ENCODE measurements at regions not wholly inside any gene's neighbourhood (a gene's known extent, or its start where the extent isn't known, plus 50 kb on each side); places are given as distances from the start of the nearest gene placed in this dataset.

DNA sequence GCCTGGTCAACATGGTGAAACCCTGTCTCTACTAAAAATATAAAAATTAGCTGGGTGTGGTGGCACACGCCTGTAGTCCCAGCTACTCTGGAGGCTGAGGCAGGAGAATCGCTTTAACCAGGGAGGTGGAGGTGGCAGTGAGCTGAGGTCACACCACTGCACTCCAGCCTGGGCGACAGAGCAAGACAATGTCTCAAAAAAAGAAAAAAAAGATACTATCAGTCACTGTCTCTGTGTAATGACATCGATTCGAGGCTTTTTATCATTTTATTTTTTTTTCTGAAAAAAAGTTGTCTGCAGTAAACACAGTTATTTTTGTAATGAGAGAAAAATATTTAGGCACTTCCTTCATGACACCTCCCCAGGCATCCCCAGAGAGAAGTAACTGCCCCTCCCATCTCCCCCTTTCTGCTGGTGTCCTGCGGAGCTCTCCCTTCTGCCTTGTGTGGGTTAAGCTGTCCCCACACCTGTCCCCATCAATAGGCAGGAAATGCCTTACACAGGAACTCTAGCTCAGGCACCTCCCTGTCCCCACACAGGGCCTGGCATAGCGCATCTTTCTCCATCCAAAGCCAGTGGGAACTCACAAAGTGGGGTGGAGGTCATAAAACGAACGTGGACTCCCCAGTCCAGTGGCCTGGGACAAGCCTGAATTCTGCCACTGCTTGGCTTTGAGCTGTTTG, 132.0 kb downstream of the SYF2 start:
- DNase-seq, result no peak

DNA sequence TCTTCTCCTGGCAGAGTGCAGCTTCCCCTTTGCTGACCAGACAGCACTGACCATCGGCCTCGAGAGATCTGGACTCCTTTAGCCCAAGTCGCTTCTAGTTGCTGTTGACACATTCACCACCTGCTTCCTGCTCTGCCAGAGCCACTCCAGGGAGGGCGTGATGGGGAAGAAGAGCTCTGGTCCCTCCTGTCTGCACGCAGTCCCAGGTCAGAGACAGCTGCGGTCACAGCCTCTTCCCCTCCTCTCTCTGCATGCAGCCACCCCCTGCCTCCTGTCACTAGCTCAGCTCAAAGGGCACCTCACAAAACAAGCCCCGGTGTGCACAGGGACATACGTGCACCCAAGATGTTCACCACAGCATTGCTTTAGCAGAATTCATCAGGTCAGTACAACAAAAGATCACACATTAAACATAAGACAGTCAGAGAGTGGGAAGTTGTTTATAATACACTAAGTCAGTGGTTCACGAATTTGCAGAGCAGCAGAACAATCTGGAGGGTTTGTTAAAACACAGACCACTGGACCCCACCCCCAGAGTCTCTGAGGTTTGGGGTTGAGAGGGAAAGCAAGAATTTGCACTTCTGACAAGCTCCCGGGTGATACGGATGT, 132.9 kb downstream of the SYF2 start:
- DNase-seq, result peak; percentile 40

DNA sequence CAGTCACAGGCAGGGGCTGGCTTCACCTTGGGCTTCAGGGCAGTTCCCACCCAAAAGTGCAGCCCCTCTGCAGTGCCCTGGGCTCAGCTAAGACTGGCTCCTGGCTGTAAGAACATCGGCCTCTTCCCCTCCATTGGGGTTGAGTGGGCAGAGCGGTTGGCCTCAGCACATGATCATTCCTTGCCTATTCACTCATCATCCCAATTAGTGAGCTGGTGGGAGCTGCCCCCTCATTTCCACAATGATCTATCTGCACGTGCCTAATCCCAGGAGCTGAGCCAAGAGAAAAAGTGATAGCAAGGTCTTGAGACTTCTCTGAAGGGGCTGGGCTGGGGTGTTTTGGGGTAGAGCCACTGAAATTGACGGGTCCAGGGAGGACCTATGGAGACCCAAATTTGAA, 133.6 kb downstream of the SYF2 start:
- no peak for DNase-seq

DNA sequence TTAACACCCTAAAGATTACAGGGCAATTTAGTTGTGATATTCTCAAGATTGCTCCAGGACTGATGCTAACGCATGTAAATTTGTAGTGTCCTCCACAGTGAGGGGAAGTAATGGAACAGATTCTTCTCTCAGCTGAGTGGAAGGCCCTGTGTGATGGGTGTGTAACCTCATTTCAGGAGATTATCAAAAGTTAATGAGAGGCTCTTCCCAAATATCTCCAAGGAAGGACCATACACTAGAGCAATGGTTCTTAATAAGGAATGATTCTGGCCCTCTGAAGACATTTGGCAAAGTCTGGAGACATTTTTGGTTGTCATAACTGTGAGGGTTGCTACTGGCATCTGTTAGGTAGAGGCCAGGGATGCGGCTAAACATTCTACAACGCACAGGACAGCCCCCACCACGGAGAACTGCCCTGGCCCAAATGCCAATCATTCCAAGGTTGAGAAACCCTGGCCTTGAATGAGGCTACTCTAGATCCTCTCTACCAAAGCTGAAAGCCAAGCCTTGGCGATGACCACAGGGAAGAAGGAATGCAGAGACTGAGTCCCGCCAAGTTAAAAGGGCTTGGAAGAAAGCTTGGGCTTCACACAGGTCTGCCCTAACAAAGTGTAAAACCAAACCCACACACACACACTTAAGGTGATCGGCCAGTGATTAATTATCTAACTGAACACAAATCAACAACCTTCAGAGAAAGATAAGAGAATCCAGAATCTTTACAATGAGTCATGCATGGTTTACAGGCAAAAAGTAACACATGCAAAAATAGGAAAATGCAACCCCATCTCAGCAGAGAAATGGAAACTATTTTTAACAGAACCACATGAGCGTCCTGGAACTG, 135.8 kb downstream of the SYF2 start:
- DNase-seq, result no peak

DNA sequence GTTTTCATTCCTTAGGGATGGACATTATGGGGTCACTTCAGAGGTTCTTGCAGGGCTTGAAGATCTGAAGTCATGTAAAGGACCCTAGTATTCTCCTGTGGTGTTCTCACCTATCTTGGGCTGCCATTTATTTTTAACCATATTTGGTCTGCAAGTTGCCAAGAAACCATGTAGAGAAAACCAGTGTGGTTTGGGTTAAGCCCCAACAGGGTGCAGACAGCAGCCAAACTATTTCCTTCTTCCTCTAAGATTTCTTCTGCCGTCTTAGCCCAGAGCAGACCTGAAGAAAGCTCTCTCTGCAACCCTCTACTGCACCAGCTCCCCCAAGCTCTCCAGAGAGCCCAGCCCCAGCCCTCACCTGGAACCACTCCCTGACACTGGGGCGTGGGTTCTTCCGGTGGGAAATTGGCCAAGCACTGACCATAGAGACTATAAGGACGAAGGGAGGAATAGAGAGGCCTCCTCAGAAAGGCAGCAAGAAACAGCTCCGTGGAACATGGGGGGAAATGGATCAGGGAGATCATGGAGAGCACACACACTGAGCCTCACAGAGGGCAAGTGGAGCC, 136.6 kb downstream of the SYF2 start:
- DNase-seq, result no peak

DNA sequence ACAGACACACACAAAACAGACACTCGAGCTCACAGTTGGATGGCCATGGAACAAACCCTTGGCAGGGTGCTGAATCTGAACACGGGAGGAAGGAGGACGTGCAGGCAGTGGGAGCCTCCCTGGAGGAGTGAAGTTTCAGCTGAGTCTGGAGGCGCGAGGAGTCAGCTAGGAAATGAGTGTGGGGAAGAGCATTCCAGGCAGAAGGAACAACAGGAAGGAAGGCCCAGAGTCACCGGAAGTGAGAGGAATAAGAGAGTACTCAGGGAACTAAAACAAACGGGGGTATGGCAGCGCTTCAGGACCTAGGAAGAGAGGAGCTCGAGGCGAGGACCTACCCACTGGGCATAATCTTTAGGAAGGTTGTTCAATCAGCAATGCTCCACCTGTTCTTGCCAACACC, 137.3 kb downstream of the SYF2 start:
- no peak for DNase-seq

DNA sequence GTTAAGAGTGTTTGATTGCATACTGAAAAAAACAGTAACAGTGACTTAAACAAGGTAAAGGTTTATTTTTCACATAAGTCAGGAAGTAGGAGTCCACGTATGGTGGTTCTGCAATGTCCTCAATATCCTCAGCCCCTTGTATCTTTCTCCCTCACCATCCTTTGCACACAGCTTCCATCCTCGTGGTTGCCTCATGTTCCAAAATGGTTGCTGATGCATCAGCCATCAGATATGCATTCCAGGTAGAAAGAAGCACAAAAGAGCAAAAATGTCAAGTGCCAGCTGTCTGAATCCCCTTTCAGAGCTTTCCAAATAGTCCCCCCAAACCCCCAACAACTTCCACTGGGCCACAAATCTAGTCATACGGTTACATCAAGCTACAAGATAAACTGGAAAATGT, 138.1 kb downstream of the SYF2 start:
- DNase-seq, result no peak

DNA sequence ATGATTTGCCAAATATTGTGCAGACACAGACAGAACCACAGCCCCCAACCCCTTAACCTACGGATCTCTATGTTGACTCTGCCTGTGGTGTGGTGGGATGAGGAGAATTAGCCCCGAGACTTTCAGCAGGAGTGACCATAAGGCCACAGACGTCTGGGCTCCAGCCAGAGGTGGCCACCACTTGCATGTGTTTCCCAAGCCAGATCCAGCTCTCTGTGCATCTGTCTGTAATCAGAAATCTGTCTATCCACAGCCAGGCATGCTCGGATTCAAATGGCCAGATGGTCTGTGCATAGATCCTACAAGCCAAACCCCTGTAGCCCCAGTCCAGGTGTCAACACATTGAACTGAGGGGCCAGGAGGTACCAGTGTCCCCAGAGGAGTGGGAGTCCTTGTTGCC, 140.6 kb downstream of the SYF2 start:
- no peak for DNase-seq

DNA sequence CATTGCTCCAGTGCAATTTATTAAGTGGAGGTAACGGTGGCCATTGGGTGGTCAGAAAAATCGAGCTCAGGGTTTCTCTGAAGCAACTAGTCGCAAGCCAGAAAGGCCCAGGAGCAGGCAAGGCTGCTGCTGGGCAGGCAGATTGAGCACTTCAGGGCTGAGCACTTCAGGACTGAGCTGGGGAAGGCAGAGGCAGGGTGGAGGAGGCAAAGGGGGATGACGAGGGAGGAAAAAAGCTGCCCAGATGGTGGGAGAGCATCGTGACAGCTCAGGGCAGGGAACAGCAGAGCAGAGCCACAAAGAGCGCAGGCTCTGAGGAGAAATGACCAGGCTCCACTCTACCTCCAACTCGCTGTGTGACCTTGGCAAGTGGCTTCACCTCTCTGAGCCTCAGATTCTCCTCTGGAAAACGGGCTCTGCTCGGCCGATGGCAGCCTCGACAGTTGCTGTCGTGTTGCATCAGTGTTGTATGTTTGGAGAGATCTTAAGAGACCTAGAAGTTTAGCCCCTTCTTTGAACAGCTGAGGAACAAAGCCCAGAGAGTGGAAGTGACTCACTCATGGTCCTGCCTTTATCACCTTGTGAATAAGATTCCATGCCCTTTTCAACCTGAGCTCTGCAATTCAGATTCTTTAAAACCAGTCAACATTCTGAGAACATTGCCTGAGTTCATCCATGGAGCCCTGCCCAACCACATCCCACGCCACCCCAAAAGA, 141.4 kb downstream of the SYF2 start:
- DNase-seq, result no peak

DNA sequence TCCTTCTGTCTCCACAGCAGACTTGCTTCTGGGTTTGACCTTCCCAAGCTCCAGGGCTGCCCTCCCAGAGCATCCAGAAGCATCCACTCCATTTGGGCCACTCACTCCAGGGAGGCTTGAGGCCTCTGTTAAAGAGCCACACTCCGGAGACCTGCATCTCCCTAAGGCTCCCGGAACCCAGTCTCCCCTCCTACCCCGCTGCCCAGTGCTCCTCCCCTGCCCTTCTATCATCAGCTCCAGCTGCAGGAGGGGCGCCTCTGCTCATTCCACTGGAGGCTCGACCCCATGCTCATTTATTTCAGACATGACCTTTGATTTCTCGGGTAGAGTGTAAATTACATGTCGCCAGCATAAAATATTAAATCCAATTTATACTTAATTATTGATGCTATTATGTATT, 142.5 kb downstream of the SYF2 start:
- no peak for DNase-seq

DNA sequence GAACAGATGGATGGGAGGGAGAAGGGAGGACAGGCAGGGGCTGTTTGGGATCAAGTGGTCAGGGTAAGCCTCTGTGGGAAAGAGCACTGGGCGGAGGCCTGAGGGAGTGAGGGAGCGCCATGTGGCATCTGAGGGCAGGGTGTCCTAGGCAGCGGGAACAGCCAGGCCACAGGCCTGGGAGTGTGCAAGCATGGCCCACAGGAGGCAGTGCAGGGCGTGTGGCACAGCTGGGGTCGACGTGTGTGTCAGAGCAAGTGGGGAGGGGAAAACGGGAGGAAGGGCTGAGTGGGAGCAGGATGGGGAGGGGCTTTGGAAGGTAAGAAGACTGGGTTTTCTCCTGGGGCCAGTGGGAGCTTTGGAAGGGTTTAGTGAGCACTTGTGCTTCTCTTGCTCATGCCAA, 143.4 kb downstream of the SYF2 start:
- no peak for DNase-seq

DNA sequence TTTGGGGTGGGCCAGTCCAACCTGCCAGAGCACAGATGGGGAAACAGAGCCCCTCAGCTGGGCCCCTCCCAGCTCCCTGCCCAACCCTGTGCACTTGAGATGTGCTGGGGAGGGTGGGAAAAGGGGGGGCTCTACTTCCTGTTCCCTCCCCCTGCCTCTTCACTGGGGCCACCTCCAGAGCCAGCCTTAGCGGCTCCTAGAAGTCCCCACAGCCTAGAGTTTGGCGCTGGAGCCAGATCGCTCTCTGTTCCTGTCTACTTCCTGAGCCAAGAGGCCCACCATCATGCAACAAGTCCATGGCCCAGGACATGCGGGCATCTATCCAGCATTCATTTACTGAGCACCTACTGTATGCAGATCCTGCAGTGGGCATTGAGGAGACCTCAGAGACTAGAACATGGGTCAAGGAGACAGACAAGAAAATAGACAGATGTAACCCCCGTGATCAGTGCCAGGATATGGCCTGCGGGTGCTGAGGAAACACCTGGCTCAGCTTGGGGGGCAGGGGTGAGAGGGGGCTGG, 144.1 kb downstream of the SYF2 start:
- DNase-seq, result no peak

DNA sequence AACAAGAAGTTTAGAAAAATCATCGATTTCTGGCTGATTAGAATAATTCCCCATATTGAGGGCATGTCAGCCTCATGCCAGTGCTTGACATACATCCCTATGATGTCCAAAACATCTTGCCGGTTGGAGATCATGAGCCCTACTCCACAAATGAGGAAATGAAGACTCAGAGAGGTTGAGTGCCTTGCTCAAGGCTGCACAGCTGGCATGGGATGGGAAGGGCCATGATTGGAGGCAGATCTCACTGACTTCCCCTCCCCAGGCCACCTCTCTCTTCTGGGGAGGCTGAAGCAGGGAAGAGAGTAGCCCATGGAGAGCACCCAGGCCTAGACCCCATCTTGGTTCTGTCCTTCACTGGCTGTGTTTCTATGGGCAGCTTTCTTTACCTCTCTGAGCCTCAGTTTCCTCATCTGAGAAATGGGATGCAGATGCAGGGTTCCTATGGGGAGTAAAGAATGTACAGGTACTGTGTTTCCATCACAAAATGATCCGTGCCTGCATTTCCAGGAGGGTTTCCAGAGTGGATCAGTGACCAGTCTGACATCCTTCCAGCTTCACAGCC, 145.7 kb downstream of the SYF2 start:
- DNase-seq, result no peak

DNA sequence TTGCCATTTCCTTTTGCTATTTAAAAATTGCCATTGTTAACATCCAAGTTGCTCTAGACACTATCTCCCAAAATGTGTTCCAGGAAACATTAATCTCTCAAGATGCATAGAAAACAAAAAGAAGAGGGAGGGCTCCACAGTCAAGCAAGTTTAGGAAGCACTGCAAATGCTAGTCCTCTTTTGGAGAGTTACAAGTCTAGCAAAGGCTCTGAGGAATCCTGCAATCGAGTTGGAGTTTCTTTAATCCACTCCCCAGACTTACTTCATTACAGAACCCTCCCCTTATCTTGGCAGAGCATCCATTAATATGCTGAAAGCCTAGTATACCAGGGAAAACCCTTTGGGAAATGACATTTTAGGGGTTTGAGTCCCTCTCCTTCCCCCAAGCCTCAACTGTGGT, 147.9 kb downstream of the SYF2 start:
- DNase-seq, result no peak

DNA sequence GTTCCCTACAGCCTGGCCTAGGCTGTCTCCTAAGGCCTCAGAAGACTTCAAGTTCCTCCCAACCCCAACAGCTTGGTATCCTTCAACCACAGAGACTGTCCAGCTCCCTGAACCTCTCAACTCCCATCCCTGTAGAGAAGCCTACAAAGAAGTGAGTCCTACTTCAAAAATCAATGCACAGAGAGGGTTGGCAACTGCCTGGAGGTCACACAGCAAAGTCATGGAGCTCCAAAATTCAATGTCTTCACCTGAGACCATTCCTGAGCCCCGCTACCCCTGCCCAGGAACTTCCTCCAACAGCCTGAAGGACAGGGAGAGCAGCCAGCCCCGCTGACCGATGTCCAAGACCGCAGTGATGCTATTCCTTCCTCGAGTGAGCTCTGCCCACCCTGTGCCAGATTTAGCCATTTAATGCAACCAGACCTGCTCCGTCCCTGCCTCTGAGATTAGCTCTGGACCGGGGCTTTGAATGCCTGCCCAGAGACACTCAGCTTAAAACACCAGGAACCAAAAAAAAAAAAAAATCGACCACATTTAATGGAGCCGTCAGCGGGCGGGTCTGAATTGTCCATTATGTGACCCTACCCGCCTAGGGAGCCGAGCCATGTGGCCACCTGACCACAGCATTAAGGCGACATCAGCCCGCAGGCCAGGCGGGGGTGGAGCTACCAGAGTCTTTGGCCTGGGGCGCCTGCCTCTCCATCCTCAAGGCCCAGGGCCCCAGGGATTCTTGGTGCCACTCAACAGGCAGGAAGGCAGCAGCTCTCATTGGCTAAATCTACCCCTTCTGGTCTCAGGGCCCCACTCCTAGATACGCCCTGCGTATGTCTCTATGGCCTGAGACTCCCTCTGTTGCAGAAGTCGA, 148.6 kb downstream of the SYF2 start:
- no peak for DNase-seq

DNA sequence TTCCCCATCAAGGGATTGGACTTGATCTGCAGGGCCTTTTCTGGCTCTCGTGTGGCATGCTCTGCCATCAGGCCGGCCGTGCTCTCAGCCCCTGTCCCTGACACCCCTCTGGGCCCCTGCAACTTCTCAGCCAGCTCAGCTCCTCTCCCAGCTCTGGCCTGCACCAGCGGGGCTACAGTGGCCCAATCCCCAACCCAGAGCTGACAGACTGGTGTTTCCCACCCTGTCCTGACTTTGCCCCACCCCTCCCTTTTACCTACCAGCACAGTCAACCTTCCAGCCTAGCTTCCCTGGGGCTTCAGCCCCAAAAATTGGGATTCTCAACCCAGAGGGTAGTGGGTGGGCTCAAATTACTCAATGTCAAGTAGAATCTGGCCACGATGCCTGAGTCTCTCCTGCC, 149.3 kb downstream of the SYF2 start:
- no peak for DNase-seq

DNA sequence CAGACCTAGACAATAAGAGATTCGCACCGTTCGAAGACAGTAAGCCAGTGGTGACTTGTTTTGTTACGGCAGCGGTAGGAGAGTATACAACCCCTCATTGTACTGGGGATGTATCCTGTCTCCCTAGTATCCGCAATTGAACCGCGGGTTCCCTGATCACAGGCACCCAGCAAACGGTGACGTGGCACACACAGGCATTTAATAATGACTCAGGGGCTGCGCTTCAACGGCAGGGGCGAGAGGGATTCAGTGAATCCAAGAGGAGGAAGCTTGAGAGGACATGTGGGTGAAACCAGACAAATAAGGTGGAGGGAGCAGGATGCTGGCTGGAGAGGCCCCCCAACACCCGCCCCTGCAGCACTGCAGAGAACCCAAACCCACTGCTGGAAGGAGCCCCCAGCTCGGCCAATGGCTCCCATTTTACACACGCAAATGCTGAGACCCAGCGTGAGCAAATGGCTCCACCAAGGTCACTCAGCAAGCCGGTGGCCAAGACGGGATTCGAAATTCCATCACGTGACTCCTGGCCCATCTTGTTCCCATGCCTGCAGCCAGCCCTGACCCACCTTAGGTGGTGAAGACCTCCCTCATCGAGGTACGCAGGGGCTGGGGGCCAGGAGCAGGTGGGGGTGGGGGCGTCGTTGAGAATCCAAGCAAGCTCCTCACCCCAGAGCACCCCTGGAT, 149.9 kb downstream of the SYF2 start:
- DNase-seq, result no peak

DNA sequence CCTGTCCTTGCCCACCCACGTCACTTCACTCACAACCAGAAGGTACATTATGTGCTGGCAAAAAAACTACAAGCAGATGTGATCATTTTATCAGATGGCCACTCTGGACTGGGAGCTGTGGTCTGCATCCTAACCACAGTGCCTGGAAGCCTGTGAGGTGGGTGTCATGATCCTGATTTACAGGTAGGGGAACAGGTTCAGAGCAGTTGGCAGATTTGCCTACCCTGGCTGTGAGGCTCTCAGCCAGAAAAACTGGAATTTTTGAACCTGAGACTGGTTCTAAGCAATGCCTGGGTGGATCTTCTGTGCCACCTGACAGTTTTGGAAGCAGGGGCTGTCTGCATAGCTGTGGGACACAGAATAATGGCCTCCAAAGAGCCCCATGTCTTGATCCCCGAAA, 150.8 kb downstream of the SYF2 start:
- no peak for DNase-seq

DNA sequence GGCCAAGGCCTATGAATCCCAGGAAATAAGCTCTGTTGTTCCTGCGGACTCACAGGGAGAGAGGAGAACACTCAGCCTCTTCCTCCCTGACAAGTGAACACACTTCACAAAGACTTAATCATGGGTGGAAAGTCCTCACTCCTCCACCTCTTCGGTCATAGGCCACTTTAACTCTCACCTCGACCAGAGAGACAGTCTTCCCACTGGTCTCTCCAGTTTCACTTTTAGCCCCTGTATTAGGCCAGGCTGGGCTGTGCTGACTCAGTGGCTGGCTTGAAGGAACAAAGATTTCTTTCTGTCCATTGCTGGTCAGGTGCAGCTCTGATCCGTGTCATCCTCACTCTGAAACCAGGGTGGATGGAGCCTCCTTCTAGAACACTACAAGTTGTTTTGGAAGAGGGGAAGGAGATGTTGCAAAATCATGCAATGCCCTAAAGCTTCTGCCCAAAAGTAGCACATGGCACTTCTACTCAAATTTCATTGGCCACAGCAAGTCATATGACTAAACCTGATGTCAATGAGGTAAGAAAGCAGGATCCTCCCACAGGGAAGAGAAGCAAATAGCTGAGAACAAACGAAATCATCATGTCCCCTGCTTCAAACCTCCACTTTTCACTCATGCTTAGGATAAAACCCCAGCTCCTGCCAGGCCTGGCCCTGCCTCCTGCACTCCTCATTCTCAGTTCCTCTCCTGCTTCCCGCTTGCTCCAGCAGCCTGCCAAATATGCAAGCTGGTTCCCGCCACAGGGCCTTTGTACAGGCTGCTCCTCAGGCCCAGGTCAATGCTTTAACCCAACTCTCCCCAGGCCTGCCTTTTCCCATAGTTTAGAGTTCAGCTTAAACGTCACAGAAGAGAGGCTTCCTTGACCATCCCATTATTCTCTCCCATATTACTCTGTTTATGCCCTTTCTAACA, 150.5 kb upstream of the RUNX3 start:
- no peak for DNase-seq

DNA sequence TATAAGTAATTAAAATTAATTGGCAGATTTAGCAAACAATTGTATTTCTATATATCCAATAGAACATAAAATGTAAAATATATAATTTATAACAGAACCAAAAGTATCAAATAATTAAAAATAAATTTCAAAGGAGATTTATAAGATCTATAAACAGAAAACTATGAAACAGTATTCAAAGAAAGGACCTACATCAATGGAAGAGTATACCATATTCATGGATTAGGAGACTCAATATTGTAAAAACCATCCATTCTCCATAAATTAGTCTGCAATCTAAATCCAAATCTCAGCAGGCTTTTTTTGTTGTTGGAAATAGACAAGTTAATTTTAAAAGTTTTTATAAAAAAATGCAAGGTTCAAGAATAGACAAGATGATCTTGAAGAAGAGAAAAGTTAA, 149.0 kb upstream of the RUNX3 start:
- no peak for DNase-seq

Data from NCI-H1092 (cell line).